NCI-H2081 (cell line): ENCODE measurements at regions not wholly inside any gene's neighbourhood (a gene's known extent, or its start where the extent isn't known, plus 50 kb on each side); places are given as distances from the start of the nearest gene placed in this dataset.

ENCODE experiments used
- DNase-seq, 2 experiments: peaks; one replicate each; lab custom pipeline; 2025; lab: John Stamatoyannopoulos, UW

DNA sequence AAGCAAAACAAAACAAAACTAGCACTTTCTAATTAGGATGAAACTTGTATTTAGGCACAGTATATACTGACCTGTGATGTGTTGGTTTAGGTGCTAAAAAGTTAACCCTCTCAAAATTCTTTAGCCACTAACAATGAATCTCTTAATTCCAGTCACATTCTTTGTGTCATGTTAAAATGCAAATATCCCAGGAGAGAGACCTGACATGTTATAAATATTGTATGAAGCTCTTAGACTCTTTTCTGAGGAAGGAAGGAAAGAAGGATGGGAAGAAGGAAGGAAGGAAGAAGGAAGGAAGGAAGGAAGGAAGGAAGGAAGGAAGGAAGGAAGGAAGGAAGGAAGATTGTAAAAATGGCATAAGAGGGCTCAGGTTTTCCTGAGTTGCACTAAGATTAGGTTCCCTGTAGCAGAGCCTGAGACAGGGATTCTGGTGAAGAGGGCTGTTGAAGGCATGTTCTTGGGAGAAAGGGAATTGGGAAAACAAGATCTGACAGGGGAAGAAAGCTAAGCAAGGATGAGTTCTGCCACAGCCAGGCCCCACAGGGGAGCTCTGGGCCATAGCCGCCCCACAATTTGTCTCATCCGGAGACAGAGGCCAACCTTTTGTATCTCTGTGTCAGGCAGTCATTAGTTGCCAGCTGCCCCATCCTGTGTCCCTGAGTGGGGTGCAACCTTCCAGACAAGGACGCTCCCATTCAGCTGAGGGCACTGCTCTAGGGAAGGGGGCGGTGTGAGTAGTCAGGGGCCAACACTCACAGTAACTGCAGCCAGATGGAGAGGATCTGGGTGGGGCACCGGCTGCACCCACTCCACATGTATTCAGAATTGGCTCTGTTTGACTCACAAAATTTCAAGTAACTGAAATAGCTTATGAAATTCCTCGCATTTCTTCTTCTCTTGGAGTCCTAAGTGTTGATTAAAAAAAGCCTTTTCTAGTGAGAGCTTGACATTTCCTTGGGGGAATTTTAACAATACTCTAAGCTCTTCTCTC, 189.3 kb upstream of the ARG1 start:
- no peak for DNase-seq

DNA sequence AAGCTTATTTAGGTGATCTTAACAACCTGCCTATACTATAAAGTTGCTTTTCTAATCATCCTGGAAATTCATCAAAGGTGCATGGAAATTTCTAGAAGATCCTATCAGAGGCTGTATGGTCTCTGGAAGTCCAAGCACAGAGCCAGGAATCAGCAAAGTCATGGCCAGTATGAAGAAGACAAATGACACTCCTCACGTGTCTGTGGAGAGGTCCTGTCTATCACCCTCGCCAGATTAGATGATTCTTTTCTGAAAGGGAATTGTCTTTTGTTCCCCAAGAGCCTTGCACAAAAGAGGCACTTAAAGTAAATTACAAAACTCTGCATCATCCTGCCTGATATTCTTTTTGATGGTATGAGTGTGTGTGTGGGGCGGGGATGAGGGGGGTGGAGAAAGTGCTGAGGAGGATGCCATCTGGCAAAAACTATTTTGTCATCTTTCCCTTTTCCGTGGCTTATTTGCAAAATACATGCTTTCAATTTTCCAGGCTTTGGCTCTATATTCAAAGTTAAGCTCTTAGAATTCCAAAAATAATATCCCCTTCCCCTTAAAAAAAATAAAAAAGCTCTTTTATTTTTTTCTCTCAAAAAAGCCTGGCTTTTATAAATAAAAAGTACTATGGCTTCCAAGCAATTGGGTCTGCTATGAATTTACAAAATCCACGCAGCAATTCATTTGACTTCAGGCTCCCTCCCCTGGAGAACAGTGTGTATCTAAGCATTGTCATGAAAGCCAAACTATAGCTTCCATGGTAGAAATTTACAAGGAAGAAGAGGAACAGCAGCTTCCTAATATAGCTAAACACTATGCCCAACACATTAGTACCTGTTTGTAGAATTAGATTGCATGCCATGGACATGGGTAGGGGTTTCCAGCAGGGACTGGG, 185.2 kb upstream of the ARG1 start:
- no peak for DNase-seq

DNA sequence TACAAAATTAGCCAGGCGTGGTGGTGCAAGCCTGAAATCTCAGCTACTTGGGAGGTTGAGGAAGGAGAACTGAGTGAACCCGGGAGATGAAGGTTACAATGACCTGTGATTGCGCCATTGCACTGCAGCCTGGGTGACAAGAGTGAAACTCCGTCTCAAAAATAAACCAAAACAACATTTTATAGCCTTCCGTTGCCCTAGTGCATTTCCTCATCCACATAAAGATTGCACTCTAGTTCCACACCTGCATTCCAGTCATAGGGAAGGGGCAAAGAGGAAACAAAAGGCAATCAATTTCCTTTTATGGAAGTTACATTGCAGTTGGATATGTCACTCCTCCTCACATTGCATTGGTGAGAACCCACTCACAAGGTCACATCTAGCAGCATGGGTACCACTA, 182.7 kb upstream of the ARG1 start:
- no peak for DNase-seq

DNA sequence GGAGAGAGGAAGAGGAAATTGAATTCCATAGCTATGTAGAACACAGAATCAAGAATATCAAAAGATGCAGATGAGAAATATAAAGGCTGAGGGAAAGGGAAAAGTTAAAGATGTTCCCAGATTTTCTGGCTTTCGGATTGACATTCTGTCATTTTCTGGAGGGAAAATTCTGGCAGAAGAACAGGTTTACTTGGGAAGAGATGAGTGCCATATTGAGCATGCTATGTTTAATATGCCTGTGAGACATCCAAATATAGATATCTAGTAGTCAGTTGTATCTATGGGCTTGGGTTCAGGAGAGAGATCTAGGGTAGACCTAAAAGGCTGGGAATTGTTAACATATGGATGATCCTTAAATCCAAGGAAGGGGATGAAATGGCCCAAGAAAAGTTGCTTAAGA, 181.9 kb upstream of the ARG1 start:
- DNase-seq: no peak

DNA sequence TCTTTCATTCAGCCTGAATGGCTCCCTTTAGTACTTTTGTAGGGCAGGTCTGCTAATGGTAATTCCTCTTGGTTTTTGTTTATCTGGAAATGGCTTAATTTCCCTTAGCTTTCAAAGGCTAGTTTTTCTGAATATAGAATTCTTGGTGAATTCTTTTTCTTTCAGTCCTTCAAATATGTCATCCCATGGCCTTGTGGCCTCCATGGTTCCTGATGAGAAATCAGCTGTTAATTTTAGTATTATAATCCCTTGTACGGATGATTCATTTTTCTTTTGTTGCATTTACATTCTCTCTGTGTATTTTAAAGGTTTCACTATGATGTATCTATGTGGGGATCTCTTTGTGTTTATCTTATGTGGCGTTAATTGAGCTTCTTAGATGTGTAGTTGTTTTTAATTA, 179.6 kb upstream of the ARG1 start:
- no peak for DNase-seq

DNA sequence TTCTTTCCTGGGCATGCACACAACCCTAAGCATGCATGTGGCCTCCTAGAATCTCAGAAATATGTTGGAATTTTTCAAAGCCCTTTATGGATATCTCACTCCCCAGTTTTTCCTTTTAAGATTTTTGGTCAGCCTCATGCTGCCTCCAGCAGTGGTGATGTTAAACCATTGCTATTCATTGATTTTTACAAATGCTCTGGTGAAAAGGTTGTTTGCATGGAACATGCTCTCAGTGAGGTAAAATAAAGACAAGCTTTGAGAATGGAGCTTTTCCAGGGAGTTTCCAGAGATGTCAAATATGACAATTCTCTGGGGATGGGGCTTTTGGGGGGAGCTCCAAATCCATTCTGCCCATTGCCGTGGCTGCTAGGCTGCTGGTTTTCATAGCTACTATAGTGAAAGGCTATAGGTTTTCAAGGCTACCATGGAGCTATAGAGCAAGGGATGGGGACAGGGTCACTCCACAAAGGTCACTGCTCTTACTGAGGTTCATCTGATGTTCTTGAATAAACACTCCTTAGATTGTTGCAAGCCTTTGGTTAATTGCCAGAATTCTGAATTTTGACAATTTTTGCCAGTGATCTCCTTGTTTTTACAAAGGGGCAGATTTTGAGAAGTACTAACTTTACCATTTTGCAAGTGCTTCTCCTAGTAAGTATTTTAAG, 178.1 kb upstream of the ARG1 start:
- DNase-seq: no peak

DNA sequence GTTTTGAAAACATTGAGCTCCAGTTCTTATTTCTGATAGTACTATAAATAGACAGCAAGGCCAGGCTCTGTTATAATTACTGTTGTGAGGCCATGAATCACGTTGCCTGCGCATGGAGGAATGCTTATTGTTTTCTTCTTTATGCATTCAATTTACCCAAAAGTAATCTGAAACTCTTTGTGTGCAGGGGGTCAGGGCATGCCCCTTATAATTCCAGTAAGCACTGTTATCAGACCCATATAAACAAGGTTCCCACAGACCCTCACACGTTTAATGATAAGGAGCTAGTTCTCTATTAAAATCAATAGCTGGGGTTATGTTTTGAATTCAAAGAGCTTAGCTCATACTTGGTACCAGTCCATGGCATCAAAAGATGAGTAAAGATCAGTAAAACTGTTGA, 174.8 kb upstream of the ARG1 start:
- DNase-seq: no peak

DNA sequence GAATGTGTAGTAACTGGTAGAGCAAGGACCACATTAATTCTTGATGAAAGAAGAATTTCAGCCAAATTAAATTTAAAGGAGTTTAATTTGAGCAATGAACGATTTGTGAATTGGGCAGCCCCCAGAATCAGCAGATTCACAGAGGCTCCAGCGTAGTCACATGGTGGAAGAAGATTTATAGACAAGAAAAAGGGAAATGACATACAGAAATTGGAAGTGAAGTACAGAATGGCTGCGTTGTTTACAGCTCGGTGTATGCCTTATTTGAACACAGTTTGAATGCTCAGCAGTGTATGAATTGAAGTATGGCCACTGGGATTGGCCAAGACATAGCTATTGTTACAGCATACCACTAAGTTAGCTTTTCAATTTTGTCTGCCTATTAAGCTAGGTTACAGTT, 173.6 kb upstream of the ARG1 start:
- no peak for DNase-seq

DNA sequence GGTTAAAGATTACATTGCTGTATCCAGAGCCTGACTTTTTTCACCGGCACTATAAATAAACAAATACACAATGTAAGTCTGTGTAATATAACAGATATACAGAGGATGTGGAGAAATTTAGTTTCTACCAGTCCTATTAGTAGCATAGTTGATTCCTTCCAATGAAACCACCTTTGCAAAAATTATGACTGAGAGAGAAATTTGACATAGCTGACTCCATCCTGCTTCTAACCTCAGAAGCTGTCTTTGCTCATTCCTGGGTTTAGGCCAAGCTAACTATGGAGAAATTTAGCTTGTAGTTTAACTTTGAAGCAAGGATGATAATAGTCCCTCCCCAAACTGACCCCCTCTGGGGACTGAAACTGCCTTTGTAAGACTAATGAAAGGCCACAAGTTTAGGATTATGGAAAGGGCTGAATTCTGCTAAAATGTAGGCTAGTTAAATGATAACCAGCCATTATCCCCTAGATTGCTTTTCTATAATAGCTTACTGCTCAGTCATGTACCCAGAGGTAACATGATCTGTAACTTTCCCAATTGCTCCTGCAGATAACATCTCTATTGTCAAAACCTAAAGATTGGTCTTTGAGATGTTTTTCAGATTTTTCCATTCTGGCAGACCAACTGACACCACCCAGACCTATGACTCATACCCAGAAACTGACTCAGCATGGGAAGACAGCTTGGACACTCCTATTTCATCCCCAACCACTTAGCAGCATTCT, 172.8 kb upstream of the ARG1 start:
- DNase-seq: no peak

DNA sequence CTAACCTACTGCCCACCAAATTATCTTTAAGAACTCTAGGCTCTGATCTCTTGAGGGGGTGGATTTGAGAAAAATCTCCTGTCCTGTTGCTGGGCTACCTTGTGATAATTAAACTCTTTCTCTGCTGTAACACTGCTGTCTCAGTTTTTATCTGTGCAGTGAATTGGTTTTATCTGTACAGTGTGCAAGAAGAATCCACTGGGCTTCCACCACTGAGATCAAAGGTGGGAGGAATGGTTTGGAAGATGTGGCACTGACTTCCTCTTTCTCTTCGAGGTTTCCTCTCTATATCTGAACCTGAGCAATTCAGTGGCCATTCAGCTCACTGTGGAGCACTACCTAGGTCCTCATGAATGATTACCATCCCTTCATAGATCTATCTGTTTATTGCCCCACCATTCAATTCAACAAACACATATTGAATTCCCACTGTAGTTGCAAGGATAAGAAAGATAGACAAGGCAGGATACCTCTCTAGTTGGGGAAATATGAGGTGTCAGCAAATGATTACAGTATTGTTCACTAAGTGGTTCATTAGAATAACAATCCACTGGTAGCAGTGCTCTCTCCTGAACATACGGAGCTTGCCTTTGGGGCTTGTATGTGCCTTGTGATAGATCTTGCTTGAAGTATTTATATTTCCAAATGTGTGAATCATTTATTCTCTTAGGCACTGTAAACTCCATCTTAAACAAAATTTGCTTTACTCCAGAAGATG, 172.1 kb upstream of the ARG1 start:
- no peak for DNase-seq

DNA sequence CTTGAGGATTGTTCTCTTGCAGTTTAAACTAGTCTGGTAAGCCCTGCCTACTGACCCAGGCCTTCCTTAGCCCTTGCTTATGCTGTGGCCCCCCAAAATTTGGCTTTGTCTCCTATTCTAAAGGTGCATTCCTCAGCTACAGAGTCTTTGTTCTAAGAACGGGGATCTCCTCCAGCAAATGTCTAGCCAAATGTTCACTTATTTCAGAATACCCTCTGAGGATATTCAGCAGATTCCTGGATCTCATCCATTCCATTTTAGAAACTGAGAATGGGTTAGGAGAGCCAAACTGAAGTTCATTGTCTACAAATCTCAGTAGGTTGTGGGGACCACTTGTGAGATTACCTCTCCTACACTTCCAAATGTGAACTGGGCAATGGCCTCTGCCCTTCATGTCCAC, 164.2 kb upstream of the ARG1 start:
- DNase-seq: no peak

DNA sequence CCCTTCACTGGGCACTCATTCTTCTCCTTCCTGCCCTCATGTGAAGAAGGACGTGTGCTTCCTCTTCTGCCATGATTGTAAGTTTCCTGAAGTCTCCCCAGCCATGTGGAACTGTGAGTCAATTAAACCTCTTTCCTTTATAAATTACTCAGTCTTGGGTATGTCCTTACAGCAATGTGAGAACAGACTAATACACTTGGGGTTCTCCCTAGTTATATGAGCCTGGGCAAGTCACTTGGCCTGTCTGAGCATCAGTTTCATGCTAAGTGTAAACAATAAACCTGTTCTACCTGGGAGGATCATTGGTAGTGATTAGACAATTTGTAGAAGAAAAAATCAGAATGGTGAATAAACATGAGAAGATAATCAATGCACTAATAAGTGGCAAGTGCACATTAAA, 162.2 kb upstream of the ARG1 start:
- no peak for DNase-seq

DNA sequence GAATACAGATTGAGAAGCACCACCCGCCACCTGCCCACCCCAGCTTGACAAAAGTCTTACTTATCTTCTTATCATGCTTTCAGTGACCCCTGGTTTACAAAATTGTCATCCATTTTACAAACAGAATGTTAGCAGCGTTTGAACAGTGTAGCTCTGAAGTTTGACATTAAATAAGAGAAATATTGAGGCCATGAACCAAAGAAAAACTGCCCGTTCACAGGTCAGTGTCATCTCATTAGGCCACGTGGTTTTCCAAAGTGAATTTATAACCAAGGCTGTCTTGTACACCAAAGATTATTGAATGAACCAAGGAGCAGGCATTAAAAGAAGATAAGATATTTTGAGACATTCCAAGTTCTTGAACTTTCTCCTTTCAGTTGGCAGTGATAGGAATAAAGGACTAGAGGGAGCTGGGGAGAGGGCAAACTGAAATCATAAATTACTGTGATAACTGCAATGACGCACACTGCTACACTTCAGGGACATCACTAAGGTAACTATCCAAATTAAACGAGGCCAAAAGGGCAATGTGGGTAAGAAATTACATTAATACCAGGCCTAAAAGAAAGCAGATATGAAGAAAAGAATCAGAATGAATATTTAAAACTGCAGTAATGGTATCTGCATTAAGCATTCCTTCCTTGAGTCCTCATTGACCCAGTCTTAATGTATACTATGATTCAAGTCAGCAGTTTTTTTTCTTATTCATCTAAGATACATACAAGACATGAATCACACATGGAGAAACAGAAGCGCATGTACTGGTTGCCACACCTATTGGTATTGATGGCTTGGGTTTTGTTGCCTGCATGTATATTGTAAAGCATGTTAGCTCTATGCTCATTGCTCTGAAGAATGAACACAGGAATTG, 159.8 kb upstream of the ARG1 start:
- DNase-seq: no peak

DNA sequence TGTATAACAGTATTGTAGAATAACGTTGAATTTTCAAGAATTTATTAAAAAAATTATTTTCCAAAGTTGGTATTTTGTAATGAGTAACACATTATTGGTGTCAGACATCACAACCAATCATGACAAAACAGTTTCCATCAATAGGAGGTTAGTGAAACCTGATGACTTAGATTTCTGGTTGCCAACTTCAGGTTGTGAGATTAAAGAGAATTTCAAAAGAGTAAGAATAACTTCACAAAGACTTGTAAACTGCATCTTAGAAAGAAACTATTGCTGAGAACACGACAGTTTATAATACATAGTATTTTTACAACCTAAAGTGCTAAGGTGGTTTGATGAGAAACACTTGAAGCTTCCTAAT, 159.2 kb upstream of the ARG1 start:
- no peak for DNase-seq

DNA sequence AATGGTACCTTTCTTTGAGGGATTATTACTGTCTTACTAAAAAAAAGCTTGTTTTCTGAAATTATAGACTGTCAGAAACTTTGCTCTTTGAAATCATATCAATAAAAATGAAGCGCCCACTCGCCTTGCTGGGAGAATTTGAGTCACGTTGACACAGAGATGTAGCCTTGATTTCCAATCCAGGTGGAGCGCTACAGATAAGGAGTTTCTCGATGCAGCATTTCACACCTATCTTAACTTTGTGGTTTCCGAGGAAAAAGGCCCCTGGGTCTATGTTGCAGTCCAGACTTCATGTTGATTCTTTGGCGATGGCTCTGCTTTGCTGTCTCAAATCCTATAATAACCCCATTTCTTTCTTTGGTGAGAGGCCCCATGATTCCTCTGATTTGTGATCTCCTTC, 158.1 kb upstream of the ARG1 start:
- DNase-seq: no peak

DNA sequence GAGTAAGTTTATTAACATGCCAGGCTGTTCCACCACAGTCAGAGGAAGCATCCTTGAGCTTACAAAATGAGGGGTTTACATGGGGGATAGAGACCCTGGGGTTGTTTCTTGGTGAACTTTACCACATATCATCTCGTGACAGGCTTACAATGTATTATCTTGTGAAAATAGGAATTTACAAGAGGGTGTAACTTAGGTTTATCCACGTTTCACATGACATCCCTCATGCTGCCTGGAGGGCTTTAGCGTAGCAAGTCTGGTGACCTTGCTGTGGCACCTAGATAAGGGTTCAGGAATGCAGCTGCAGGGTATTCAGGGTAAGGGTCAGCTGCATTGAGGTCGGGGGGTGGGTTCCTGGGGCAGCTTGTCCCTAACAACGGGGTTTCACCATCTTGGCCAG, 154.6 kb upstream of the ARG1 start:
- DNase-seq: no peak

DNA sequence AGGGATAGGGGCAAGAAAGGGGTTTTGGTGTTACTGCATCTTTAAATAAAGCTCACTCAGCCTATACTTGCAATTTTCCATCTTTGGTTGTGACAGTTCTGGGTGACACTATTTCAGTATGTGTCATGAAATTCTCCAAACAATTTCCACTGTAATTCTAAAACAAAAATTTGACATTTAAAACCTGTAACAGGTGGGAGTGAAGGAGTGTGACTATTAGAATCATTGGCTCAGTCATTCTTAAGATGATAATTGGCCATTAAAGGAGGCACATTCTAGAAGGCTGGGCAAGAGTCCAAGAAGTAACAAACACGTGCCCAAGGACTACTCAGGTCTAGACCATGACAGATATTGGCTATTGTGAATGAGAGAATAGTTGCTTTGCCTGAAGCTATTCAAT, 153.3 kb upstream of the ARG1 start:
- no peak for DNase-seq

DNA sequence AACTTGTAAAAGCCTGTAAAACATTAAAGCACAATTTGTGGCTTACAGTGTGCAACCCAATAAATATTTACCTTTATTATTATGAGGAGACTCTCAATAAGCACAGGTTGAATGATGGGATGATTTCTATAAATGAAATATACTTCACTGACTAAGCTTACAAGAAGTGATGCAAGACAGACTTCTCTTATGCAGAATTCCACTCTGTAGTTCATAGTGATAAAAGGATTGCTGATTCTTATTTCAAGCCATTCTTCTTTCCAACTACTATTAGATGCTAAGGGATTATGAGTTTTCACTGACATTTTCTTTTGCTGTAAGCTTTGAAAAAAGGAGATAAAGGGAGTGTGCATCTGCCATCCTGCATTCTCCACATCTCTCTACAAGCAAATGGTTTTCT, 149.0 kb upstream of the ARG1 start:
- no peak for DNase-seq

DNA sequence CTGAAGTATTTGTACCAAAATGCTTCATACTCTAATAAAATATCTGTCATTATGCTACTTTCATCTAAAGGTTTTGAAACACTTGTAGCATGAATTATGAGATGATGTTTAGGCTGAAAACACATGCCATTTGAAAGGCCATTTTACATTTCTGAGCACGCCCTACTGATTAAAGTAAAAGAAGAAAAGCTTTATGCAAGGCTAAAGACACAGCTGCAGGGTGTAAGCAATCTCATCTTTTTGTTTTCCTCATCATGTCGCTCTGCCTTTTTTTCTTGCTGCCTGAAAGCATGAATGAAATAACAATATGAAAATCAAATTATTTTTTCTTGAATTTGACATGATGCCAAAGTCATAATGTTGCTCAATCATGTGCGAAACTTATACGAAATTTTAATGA, 148.6 kb upstream of the ARG1 start:
- no peak for DNase-seq

DNA sequence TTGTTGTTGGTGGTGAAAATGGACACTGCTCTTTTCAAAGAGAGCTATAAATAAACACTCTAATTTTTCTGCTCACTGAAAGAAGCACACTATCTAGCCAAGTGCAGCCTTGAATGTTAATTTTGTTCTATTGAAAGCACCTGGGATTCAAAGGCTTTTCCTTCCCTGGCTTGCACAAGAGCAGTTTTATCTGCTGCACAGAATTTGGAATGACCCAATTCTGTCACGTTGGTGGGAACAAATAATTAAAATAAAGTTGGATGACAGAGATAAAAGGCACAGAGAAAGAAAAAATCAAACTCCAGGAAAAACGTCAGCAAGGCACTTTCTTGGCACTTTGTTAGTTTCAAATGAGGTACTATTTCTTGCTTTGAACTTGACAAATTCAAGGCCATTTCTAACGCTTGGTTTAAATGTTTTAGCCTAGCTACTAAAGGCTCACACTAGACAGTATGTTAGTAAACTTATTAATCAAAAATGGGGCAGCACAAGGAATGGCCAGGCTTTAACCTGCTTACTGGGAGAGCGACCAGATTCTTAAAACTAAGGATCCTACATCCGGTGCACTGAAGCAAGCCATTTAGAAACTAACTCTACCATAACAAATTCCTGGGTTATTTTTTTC, 145.5 kb upstream of the ARG1 start:
- DNase-seq: no peak
